KMS-11 (cell line): ENCODE measurements at regions not wholly inside any gene's neighbourhood (a gene's known extent, or its start where the extent isn't known, plus 50 kb on each side); places are given as distances from the start of the nearest gene placed in this dataset.

Source experiments
- H2AFZ ChIP-seq: fragments of 200-600 bp; sonication (generic); 2 replicates; pipeline ENCODE4 v1.6.1; 2016; ENCODE audit warnings: antibody characterized with exemption, mixed run types, low read depth
- H3K27ac ChIP-seq: fragments of 200-600 bp; sonication (generic); 2 replicates; pipeline ENCODE4 v1.6.1; 2016; ENCODE audit warnings: mild to moderate bottlenecking, mixed run types
- H3K27me3 ChIP-seq: fragments of 200-600 bp; sonication (generic); 2 replicates; pipeline ENCODE4 v1.6.1; 2017; ENCODE audit warnings: mild to moderate bottlenecking, low read depth, mixed run types, moderate library complexity; ENCODE audit not compliant: insufficient read depth
- H3K36me3 ChIP-seq: fragments of 200-600 bp; sonication (generic); 2 replicates; pipeline ENCODE4 v1.6.1; 2017; ENCODE audit warnings: mild to moderate bottlenecking, mixed run types; ENCODE audit not compliant: insufficient read depth
- H3K4me1 ChIP-seq: fragments of 200-600 bp; sonication (generic); 2 replicates; pipeline ENCODE4 v1.6.1; 2016; ENCODE audit warnings: mild to moderate bottlenecking, low read depth, mixed run types; ENCODE audit not compliant: poor library complexity, severe bottlenecking
- H3K4me2 ChIP-seq: fragments of 200-600 bp; sonication (generic); 2 replicates; pipeline ENCODE4 v1.7.0; 2016; ENCODE audit warnings: mild to moderate bottlenecking, mixed run types
- H3K4me3 ChIP-seq: fragments of 200-600 bp; sonication (generic); IDR thresholded peaks from 2 replicates; pipeline ENCODE4 v1.6.1; 2017; ENCODE audit warnings: low read depth, low read length, mixed read lengths; ENCODE audit not compliant: insufficient read depth
- H3K79me2 ChIP-seq: fragments of 200-600 bp; sonication (generic); 2 replicates; pipeline ENCODE4 v1.6.1; 2016; ENCODE audit warnings: low read depth, mixed run types; ENCODE audit not compliant: insufficient read depth
- H3K9ac ChIP-seq: fragments of 200-600 bp; sonication (generic); 2 replicates; pipeline ENCODE4 v1.6.1; 2016; ENCODE audit warnings: mild to moderate bottlenecking, mixed run types
- H4K20me1 ChIP-seq: fragments of 200-600 bp; sonication (generic); 2 replicates; pipeline ENCODE4 v1.6.1; 2016; ENCODE audit warnings: mild to moderate bottlenecking, mixed run types; ENCODE audit not compliant: insufficient read depth
- TF ChIP-seq, protein P1 (sequence below): fragments of 200-600 bp; sonication (generic); conservative IDR thresholded peaks from 2 replicates; pipeline ENCODE4 v1.6.1; 2017; ENCODE audit warnings: low read depth, mild to moderate bottlenecking, antibody characterized with exemption, low read length, moderate library complexity, mixed read lengths

DNA sequence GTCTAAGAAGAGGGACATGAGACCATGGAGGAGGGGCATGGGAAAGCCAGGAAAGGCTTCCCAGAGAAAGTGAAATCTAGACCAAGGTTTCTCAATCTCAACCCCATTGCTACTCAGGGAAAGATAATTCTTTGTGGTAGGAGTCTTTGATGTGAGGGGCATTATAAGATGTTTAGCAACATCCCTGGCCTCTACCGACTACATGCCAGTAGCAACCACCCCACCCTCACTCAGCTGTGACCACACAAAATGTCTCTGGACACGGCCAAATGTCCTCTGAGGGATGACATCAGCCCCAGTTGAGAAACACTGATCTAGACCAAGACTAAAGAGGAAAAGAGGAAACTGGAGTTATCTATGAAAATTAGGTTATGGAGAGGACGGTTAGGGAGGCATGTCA lies 298.5 kb upstream of the KIF2A start:
- no peaks in the 10 kb centered on the region for H3K4me1 ChIP-seq
- H2AFZ ChIP-seq = no peak overlapping the region
- no peaks in the 10 kb centered on the region for H3K27me3 ChIP-seq
- H3K36me3 ChIP-seq = no peaks in the 10 kb centered on the region
- no peak overlapping the region for H3K9ac ChIP-seq
- no peak overlapping the region for H3K4me2 ChIP-seq
- no peaks in the 10 kb centered on the region for H4K20me1 ChIP-seq
- no peak overlapping the region for H3K4me3 ChIP-seq
- H3K27ac ChIP-seq = no peak overlapping the region
- H3K79me2 ChIP-seq = no peaks in the 10 kb centered on the region
- TF ChIP-seq, protein P1, sequence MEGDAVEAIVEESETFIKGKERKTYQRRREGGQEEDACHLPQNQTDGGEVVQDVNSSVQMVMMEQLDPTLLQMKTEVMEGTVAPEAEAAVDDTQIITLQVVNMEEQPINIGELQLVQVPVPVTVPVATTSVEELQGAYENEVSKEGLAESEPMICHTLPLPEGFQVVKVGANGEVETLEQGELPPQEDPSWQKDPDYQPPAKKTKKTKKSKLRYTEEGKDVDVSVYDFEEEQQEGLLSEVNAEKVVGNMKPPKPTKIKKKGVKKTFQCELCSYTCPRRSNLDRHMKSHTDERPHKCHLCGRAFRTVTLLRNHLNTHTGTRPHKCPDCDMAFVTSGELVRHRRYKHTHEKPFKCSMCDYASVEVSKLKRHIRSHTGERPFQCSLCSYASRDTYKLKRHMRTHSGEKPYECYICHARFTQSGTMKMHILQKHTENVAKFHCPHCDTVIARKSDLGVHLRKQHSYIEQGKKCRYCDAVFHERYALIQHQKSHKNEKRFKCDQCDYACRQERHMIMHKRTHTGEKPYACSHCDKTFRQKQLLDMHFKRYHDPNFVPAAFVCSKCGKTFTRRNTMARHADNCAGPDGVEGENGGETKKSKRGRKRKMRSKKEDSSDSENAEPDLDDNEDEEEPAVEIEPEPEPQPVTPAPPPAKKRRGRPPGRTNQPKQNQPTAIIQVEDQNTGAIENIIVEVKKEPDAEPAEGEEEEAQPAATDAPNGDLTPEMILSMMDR = no peak

DNA sequence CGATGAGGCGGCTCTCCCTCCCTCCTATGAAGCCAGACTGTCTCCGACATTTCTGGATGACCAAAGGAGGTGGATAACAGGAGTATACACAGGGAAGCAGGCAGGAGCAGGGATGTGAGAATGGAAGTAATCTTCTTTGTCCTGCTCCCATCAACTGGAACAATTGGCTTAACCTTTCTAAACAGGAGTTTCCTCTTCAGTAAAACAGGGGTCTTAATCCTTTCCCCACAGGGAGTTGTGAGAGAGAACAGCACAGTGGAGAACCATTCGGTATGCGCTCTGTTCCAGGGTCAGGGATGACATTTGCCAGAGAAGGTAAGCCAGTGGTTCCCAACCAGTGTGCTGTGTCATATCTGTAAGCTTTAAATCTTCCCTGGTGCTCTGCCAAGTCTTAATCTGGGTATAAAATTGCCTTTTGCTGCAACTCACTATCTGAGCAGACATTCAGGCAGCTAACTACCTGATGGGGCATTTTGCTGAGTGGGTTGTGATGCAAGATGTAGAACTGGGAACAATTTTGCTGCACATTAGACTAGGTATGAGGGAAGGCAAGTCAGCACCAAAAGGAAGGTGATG lies 294.8 kb upstream of the KIF2A start:
- Histone ChIP-seq H3K79me2 (no peaks in the 10 kb centered on the region), H3K9ac (no peak overlapping the region), H3K4me3 (no peak overlapping the region), H3K4me2 (no peak overlapping the region), H4K20me1 (no peaks in the 10 kb centered on the region), H3K27me3 (no peaks in the 10 kb centered on the region), H3K36me3 (no peaks in the 10 kb centered on the region), H2AFZ (no peak overlapping the region), H3K27ac (no peak overlapping the region), H3K4me1 (no peaks in the 10 kb centered on the region)
- TF ChIP-seq, protein P1 = no peak

DNA sequence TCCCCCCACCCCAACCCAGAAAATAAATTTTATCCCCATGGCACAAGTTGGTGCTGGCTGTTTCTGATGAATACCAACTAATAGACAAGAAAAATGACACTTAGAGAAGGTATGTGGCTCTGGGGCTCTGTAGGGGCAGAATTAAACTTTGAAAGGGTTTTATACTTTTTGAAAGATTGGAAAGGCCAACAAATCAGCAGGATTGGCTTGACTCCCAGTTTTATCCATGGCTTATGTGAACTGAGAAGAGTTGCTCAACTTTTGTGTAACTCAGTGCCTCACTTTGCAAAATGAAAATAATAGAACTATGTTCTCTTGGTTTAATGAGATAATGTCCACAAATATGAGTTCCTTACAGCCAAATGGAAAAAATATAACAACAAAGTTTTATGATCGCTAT lies 288.9 kb upstream of the KIF2A start:
- Histone ChIP-seq H3K79me2 (no peaks in the 10 kb centered on the region), H4K20me1 (no peaks in the 10 kb centered on the region), H3K4me3 (no peak overlapping the region), H3K4me1 (no peaks in the 10 kb centered on the region), H3K9ac (no peak overlapping the region), H3K27me3 (no peaks in the 10 kb centered on the region), H2AFZ (no peak overlapping the region), H3K27ac (no peak overlapping the region), H3K36me3 (no peaks in the 10 kb centered on the region), H3K4me2 (no peak overlapping the region)
- TF ChIP-seq, protein P1 = no peak

GRCh38 chr5:62029303-62029702 lies 276.7 kb upstream of the KIF2A start:
- Histone ChIP-seq H3K4me1 (no peaks in the 10 kb centered on the region), H2AFZ (no peak overlapping the region), H4K20me1 (no peaks in the 10 kb centered on the region), H3K4me3 (no peak overlapping the region), H3K9ac (no peak overlapping the region), H3K79me2 (no peaks in the 10 kb centered on the region), H3K4me2 (no peak overlapping the region), H3K27ac (no peak overlapping the region), H3K27me3 (no peaks in the 10 kb centered on the region), H3K36me3 (no peaks in the 10 kb centered on the region)
- TF ChIP-seq, protein P1 = no peak
